Uterus (tissue), 2 donors: ENCODE measurements at regions not wholly inside any gene's neighbourhood (a gene's known extent, or its start where the extent isn't known, plus 50 kb on each side); places are given as distances from the start of the nearest gene placed in this dataset.

ENCODE experiments used
- POLR2A ChIP-seq, 2 donors: fragments of 450-650 bp; IDR thresholded peaks; one replicate each; pipeline ENCODE4 v1.6.1; 2016; ENCODE audit warnings: antibody characterized with exemption in 2 of 2, mild to moderate bottlenecking in 1 of 2, moderate library complexity in 1 of 2
- TF ChIP-seq, protein P1 (sequence below), 4 experiments: fragments of 200-600 bp in 2 of 4; fragments of 450-650 bp in 2 of 4; sonication (generic) in 2 of 4; IDR thresholded peaks; one replicate each; pipeline ENCODE4 v1.5.1; 2016 to 2019; ENCODE audit warnings: antibody characterized with exemption in 4 of 4, mild to moderate bottlenecking in 2 of 4, moderate library complexity in 1 of 4

DNA sequence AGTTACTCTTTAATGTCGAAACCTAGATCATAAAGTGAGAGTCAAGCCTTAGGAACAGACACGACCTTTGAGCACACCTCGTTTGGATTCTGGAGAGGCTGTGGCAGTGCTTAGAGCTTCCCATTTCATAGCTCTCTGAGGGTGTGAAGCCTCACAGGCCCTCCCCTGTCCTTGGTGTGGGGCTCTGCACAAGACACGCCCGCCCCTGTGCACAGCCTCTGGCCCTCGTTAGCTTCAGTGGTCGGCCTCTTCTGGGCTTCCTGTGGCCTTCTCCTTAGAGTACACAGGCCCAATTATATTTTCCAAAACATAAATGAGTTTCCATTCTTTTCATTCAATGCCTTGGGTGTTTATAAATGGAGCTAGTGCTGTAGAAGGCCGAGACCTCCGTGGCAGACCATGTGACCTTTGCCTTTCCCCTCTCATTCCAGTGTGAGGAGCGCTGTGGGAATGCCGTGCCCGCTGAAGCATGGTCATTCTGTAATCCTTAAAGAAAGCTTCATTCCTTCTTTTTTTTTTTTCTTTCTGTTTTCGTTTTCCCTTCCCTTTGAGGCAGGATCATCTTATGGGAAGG lies 208.6 kb downstream of the DCDC2C start:
- TF ChIP-seq, protein P1, sequence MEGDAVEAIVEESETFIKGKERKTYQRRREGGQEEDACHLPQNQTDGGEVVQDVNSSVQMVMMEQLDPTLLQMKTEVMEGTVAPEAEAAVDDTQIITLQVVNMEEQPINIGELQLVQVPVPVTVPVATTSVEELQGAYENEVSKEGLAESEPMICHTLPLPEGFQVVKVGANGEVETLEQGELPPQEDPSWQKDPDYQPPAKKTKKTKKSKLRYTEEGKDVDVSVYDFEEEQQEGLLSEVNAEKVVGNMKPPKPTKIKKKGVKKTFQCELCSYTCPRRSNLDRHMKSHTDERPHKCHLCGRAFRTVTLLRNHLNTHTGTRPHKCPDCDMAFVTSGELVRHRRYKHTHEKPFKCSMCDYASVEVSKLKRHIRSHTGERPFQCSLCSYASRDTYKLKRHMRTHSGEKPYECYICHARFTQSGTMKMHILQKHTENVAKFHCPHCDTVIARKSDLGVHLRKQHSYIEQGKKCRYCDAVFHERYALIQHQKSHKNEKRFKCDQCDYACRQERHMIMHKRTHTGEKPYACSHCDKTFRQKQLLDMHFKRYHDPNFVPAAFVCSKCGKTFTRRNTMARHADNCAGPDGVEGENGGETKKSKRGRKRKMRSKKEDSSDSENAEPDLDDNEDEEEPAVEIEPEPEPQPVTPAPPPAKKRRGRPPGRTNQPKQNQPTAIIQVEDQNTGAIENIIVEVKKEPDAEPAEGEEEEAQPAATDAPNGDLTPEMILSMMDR (IDR thresholded peaks at IDR 0.05): no peak
- no peak for TF ChIP-seq POLR2A (IDR thresholded peaks at IDR 0.05)
